HG03520 (cell line): ENCODE measurements at regions not wholly inside any gene's neighbourhood (a gene's known extent, or its start where the extent isn't known, plus 50 kb on each side); places are given as distances from the start of the nearest gene placed in this dataset.
"Not testable (repeated sequence)": the region's sequence is repeated elsewhere in the genome, so short reads cannot be mapped to it uniquely, and the experiment has no call there.

ENCODE experiments used
- ATAC-seq: cut with Tn5 transposase; IDR thresholded peaks from one replicate; pipeline ENCODE4 v1.9.1; 2021; ENCODE audit warnings: mild to moderate bottlenecking, moderate library complexity; ENCODE audit not compliant: unreplicated experiment

DNA sequence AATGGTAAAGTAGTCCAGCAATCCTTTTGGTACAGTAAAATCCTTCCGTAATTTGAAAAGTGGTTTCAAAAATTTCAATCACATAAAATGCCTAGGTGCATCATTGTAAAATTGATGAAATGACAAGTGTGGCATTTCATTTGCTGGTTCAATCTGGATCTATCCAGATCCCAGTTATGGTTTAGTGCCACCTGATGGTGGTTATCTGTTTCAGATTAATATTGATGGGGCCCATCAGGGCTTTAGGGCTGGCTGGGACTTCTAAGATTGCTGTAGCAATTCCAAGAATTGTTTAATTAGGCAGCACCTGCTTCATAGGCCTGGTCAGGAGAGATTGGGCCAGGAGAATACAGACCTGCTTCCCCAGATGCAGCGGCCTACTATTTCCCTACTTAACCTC, 55.5 kb upstream of the PIK3C3 start:
- no peak for ATAC-seq

DNA sequence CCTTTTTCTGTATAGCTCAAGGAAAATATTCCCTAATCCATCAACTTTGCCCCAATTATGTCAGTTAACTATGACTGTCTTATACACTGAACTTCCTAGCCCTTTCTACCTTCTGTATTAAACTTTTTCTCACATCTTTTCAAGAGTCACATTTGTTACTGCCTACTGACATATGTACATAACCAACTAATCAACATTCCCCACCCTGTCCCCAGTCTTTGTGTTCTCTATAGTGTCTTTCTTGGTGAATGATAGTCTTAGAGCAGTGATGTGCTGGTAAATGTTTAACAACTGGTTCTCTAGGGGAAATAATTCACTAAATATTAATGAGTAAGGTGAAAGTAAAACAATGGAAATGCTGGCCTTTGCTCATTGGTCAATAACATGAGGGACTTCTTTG, 61.6 kb upstream of the PIK3C3 start:
- no peak for ATAC-seq

- no peak for ATAC-seq
These were observed 67.9 kb upstream of the PIK3C3 start for GRCh38 chr18:41887100-41887499.

- ATAC-seq: no peak
These were observed 68.8 kb upstream of the PIK3C3 start for GRCh38 chr18:41886126-41886807.

GRCh38 chr18:41881285-41881684, 73.7 kb upstream of the PIK3C3 start:
- ATAC-seq: no peak

DNA sequence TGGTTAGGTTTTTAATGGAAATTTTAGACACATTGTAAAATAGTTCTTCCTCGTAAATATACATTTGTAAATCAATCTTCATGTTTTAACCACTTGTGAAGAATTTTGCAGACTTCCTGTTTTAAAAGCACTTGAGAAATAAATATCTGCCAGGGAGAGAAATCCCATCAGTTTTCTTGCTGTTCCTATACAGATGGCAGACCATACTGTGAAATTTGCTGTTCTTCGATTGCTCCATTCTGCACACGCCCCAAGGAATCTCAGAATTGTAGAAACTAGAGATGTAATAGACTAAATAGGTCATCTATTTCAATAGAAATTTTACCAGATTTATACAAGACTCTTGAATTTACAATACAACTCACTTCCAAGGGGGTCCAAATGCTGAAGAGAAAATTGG, 75.8 kb upstream of the PIK3C3 start:
- ATAC-seq: no peak

DNA sequence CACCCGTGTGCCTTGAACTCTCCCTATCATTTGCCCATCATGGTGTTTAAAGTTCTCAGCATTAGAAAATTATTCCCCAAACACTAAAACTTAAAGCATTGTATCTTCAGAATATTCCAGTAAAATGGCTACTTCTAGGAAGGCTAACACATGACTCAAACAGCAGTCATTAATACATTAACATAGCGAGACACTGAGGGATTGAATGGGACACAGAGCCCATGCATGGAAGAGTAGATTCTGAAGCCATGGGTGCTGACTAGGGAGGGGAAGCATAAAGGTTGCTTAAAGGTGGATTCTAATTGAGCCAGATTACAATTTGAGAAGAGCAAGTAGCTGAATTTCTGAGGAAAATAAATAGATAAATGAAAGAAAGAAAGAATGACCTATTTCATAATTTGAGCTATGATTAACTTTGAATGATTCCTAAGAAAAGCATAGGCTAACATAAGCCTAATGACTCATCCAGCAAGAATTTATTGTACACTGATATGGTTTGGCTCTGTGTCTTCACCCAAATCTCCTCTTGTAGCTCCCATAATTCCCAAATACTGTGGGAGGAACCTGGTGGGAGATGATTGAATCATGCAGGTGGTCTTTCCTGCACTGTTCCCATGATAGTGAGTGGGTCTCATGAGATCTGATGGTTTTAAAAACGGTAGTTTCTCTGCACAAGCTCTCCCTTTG, 79.8 kb upstream of the PIK3C3 start:
- no peak for ATAC-seq

- no peak for ATAC-seq
These were observed 81.3 kb upstream of the PIK3C3 start for GRCh38 chr18:41873730-41874129.

DNA sequence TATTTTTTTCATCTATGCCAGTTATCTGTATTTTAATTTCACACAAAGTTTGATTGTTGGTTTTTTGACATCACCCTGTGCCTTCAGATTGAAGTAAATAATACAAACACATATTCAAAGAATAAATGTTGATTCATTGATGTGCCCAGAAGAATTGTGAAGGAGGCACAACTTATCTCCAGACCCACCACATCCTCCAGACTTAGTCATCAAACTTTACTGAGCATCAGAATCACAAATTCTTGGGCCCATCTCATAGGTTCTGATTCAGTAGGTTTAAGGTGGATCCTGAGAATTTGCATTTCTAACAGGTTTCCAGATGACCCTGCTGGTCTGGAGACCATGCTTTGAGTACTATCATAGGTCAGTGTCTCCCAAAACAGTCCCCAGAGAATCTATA, 82.8 kb upstream of the PIK3C3 start:
- no peak for ATAC-seq

DNA sequence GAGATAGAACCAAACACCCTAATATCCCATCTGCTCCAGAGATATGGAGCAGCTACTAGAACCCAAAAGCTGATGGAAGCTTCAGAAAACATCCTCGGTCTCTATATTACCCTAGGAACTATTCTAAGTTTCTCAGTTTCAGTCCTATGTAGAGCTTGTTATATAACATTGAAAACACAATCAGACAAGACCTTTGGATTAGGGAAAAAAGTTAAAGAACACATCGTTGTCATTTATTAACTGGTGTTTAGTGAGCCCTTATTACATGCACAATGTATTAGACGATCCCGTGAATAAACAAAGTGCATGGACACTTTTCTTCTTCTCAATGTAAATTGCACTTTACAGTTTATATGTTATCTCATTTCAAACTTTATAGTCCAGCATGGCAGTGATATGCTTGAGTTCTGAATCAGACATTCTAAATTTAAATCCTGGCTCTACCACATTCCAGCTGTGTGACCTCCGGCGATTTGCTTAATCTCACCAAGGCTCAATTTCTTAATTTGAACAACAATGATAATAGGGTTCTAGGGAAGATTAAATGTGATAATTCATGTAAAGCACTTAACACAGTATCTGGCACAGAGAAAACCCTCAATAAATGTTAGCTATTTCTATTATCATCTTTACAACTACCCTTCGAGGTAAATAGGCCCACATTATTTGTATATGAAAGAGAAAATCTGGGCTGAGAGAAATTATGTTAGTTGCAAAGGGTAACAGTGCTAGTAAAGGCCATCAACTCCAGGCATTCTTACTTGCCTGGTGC, 83.6 kb upstream of the PIK3C3 start:
- no peak for ATAC-seq

DNA sequence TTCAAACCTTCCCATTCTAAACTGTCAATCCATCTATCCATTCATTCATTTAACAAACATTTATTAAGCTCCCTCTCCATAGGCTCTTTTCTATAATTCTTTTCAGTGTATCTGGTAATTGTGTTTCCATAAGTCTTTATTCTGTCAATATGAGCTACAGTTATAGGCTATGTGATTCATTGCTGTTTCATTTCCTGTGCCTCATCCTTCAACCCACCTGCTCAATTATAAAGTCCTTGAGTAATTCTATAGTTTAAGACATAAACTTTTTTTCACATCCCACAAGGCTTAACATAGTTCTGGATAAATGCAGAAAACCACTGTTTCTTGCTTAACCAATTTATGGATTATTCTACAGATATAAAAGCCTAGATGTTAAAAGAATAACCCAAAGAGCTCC, 84.2 kb upstream of the PIK3C3 start:
- no peak for ATAC-seq

DNA sequence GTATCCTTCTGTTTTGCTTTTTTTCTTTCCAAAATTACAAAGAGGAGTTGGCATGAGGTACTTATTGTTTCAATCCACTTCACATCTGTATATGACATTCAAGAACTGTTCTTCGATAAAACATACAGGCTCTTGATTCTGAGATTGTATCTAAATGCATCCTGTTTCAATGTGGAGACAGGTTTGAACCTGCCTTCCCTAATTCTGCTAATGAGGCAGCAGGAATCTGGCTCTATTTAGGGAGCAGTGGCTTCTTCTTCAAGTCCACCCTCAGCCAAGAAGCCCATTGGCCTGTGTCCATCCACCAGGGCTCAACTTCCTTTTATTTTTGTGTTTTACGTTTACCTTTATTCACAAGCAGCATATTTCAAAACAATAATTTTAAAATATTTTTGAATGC, 84.8 kb upstream of the PIK3C3 start:
- no peak for ATAC-seq

- not testable (repeated sequence) for ATAC-seq
These were observed 89.2 kb upstream of the PIK3C3 start for GRCh38 chr18:41865796-41866195.

GRCh38 chr18:41864216-41864615, 90.8 kb upstream of the PIK3C3 start:
- no peak for ATAC-seq

DNA sequence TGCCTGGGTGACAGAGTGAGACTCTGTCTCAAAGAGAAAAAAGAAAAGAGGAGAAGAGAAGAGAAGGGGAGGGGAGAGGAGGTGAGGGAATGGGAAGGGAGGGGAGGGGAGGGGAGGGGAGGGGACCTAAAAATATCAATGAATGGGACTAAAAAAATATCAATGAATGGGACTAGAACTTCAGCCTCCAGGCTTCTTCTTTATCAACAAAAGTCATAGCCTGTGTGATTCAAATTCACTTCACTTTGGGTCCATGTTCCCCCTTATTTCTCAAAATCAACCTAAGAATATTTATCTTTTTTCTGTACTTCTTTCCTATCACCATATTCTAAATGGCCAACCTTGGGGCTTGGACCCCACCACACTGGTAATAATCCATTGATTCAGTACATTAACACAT, 92.1 kb upstream of the PIK3C3 start:
- ATAC-seq: no peak

DNA sequence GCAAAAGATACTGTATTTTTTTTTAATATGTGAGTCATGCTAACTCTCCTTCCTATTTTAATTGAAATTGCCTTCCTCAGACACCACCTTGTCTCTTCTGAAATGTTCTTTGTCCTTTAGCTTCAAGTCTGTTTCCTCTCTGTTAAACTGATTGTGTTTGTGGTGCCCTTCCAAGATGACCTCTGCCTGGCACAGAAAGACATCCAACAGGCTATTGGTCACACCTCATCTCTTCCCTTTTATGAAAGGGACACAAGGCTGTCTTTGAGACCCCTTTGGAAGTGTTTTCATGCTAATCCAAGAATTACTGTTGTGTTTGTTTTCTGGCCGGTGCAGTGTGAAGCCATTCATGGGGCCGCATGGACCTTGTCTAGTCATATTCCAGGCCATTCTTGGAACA, 94.0 kb upstream of the PIK3C3 start:
- no peak for ATAC-seq

GRCh38 chr18:41858761-41859555, 96.1 kb upstream of the PIK3C3 start:
- no peak for ATAC-seq

DNA sequence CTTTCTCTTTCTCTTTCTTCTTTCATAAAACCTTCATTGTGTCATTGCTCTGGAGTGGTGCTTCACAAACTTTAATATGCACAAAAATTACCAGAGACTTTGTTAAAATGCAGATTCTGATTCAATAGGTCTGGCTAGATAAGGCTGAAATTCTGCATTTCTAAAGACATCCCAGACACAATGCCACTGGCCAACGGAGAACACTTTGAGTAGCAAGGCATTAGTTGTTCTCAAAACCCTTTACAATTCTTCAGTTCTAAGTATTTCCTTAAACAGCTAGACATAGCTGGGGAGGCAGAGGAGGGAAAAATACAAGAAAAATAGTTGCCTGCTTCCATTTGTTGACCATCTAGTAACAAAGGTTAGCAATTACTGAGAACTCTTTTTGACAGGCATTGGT, 101.8 kb upstream of the PIK3C3 start:
- no peak for ATAC-seq

GRCh38 chr18:41850781-41851180, 104.3 kb upstream of the PIK3C3 start:
- ATAC-seq: no peak

DNA sequence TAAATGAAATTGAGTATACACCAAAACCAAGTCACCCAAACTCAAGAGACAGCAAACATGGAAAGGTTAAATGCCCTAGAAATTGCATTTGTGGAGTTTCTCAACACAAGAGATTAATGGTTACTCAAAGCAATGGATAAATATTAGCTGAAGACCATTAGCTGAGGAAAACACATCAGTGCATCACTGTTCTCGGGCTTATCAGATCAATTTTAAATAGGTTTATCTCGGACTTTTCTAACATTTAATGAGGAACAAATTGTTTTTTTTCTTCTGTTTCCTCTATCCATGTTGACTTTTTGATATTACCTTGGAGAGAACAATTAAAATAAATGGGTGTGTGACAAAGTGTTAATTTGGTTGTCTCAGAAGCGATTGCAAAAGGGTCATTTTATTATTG, 105.4 kb upstream of the PIK3C3 start:
- no peak for ATAC-seq

DNA sequence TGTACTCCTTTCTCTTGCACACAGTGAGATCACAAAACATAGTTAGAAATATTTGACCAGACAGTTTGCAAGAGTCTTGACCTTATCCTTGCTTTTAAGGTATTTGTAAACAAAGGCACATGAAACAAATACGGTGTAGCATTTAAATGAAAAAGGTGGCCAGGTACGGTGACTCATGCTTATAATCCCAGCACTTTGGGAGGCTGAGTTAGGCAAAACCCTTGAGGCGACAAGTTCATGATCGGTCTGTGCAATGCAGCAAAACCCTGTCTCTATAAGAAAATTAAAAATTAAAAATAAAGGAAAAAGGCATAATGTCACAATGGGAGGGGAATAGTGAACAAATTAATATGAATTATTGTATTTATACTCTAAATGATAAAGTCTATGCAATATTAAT, 109.5 kb upstream of the PIK3C3 start:
- ATAC-seq: no peak
